HL-60 (cell line): ENCODE measurements at regions not wholly inside any gene's neighbourhood (a gene's known extent, or its start where the extent isn't known, plus 50 kb on each side); places are given as distances from the start of the nearest gene placed in this dataset.

Source experiments
- DNase-seq, 2 experiments: peaks; one replicate each; pipeline ENCODE4 v3.0.0-alpha.2; 2010 to 2020; ENCODE audit warnings: low read depth in 1 of 2, low spot score in 1 of 2
- H3K27ac ChIP-seq: fragments of 250-450 bp; sonication (Bioruptor Pico); replicated peaks from 2 replicates; pipeline ENCODE4 v1.5.1; 2020; ENCODE audit warnings: mild to moderate bottlenecking, moderate library complexity
- H3K27me3 ChIP-seq: fragments of 250-450 bp; sonication (Bioruptor Pico); 2 replicates; pipeline ENCODE4 v1.5.1; 2021; ENCODE audit warnings: mild to moderate bottlenecking, moderate library complexity; ENCODE audit not compliant: insufficient read depth, poor library complexity, severe bottlenecking
- H3K4me3 ChIP-seq: replicated peaks from 2 replicates; pipeline ENCODE4 v1.5.1; 2011; ENCODE audit warnings: mild to moderate bottlenecking, control low read depth, low read length; ENCODE audit not compliant: insufficient read depth
- CTCF ChIP-seq: IDR thresholded peaks from one replicate; pipeline ENCODE4 v1.5.1; 2011; ENCODE audit warnings: low read length, control low read depth, inconsistent platforms; ENCODE audit not compliant: insufficient read depth
- GABPA ChIP-seq: IDR thresholded peaks from 2 replicates; pipeline ENCODE4 v1.6.1; 2012; ENCODE audit warnings: low read depth
- POLR2AphosphoS5 ChIP-seq: IDR thresholded peaks from 2 replicates; pipeline ENCODE4 v1.6.1; 2012; ENCODE audit warnings: low read depth
- REST ChIP-seq: IDR thresholded peaks from 2 replicates; pipeline ENCODE4 v1.6.1; 2012; ENCODE audit warnings: low read depth; ENCODE audit not compliant: insufficient replicate concordance
- SPI1 ChIP-seq: IDR thresholded peaks from 2 replicates; pipeline ENCODE4 v1.6.1; 2012; ENCODE audit warnings: low read depth, mild to moderate bottlenecking, borderline replicate concordance

GRCh38 chr3:18883571-18883970 lies 264.7 kb upstream of the KCNH8 start:
- no peak overlapping the region for H3K4me3 ChIP-seq
- H3K27ac ChIP-seq: peak overlapping the region; percentile 27
- TF ChIP-seq REST: no peak
- no peak; the same call in 1 of the 2 replicates for TF ChIP-seq GABPA
- TF ChIP-seq CTCF: no peak
- no peak for TF ChIP-seq POLR2AphosphoS5
- TF ChIP-seq SPI1: peak; percentile 89
- H3K27me3 ChIP-seq: no peaks in the 10 kb centered on the region
- peak; percentile 11 to 64 for DNase-seq

- no peaks in the 10 kb centered on the region for H3K27me3 ChIP-seq
- TF ChIP-seq REST (no peak), SPI1 (no peak), POLR2AphosphoS5 (no peak), GABPA (no peak)
- no peak overlapping the region for H3K27ac ChIP-seq
- H3K4me3 ChIP-seq: no peak overlapping the region
- no peak for DNase-seq
These were observed 267.6 kb upstream of the KCNH8 start for GRCh38 chr3:18880691-18881090.

- Histone ChIP-seq H3K27ac (no peak overlapping the region), H3K4me3 (no peak overlapping the region), H3K27me3 (no peaks in the 10 kb centered on the region)
- TF ChIP-seq GABPA (no peak), REST (no peak), CTCF (no peak), SPI1 (no peak), POLR2AphosphoS5 (no peak)
- DNase-seq: no peak
These were observed 275.8 kb upstream of the KCNH8 start for GRCh38 chr3:18872466-18872865.

DNA sequence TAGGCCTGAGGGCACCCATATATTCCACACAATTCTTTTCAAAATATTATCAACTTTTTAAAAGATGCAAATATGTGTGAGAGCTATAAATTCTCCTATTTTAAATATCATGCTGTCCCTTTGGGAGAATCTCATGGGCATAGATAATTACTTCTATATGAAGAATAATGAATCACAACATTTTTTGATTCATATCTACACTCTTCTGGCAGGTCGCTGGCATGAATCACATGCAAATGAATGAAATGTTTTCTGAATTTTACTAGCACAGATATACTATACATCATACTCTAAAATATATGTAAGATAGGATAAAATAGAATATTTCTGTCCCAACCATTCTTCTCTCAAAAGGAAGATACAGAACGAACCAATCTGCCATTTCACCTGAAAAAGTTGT lies 277.7 kb upstream of the KCNH8 start:
- no peak overlapping the region for H3K27ac ChIP-seq
- DNase-seq: no peak
- no peaks in the 10 kb centered on the region for H3K27me3 ChIP-seq
- no peak overlapping the region for H3K4me3 ChIP-seq
- no peak for TF ChIP-seq GABPA
- no peak for TF ChIP-seq SPI1
